Left lung (tissue), 4 donors: ENCODE measurements at regions not wholly inside any gene's neighbourhood (a gene's known extent, or its start where the extent isn't known, plus 50 kb on each side); places are given as distances from the start of the nearest gene placed in this dataset.

Experiments
- ATAC-seq: fragments of 200-7000 bp; cut with Tn5 transposase; one replicate; pipeline ENCODE4 v1.9.1; 2020; ENCODE audit warnings: moderate library complexity
- DNase-seq, 4 donors: peaks; one replicate each; pipeline ENCODE4 v3.0.0-alpha.2; 2013 to 2020
- H3K27ac ChIP-seq, 2 donors: fragments of 200-600 bp; sonication (generic) in 1 of 2; one replicate each; pipeline versions ENCODE4 v1.5.0 to v1.8.0; 2020 to 2021
- H3K27me3 ChIP-seq, 2 donors: fragments of 200-600 bp; sonication (generic) in 1 of 2; one replicate each; pipeline versions ENCODE4 v1.5.0 to v1.8.0; 2020 to 2021
- H3K36me3 ChIP-seq, 2 donors: fragments of 200-600 bp; sonication (generic) in 1 of 2; one replicate each; pipeline versions ENCODE4 v1.5.0 to v1.8.0; 2020 to 2021
- H3K4me1 ChIP-seq, 2 donors: fragments of 200-600 bp; one replicate each; pipeline ENCODE4 v1.8.0; 2021
- H3K4me3 ChIP-seq, 2 donors: fragments of 200-600 bp; sonication (generic) in 1 of 2; one replicate each; pipeline versions ENCODE4 v1.5.0 to v1.8.0; 2020 to 2021; ENCODE audit warnings: mild to moderate bottlenecking in 1 of 2
- H3K9me3 ChIP-seq, 2 donors: fragments of 200-600 bp; sonication (generic) in 1 of 2; one replicate each; pipeline versions ENCODE4 v1.5.0 to v1.8.0; 2020 to 2021
- CTCF ChIP-seq, 2 donors: fragments of 200-600 bp; sonication (generic) in 1 of 2; IDR thresholded peaks; one replicate each; pipeline versions ENCODE4 v1.5.0 to v1.8.0; 2021; ENCODE audit warnings: antibody characterized with exemption in 2 of 2
- intact Hi-C, 2 donors: fragments of 100-400 bp; cut with DNase I; formaldehyde crosslinking; loops; one replicate each; pipeline versions ENCODE4 v1.11.2 to v1.14.2; 2022
- donor health status: DM: no; HTN: yes; CAD: no.
- donor health status: DM: no; HTN: no; CAD: no.

- TF ChIP-seq CTCF (IDR thresholded peaks at IDR 0.05): no peak
- ATAC-seq: no peak
Measured at GRCh38 chr4:19982556-19982955, 269.1 kb upstream of the SLIT2 start.

DNA sequence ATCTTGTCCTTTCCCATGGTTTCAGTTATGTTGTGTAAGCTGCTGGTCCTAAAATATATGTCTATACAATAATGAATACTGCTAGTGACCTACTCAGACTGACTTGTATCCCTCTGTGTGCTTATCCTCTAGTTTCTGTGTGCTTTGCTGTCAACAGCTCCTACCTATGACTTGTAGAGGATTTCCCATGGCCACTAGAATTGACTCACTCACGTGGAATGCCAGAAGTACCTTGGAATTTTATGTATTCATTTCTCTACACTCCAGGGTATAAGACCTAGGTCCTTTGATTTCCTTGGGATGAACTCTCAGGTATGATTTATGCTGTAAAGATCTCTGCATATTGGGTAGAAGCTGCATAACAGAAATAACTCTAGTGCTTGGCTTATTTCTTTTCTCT is 279.9 kb upstream of the SLIT2 start:
- no peaks in the 10 kb centered on the region for H3K4me1 ChIP-seq
- DNase-seq: no peak
- intact Hi-C loops: no loop called here
- H3K9me3 ChIP-seq: peaks cover 0 to 21% of the 10 kb centered on the region in 2 donors
- no peaks in the 10 kb centered on the region for H3K27me3 ChIP-seq
- H3K4me3 ChIP-seq: no peak overlapping the region
- no peaks in the 10 kb centered on the region for H3K36me3 ChIP-seq
- ATAC-seq: peak; percentile 84
- H3K27ac ChIP-seq: no peak overlapping the region
- no peak for TF ChIP-seq CTCF (IDR thresholded peaks at IDR 0.05)

More at GRCh38 chr4:19982556-19982955, 269.1 kb upstream of the SLIT2 start:
- intact Hi-C loops: no loop called here
- Histone ChIP-seq H3K4me3 (no peak overlapping the region), H3K9me3 (peaks cover 0 to 19% of the 10 kb centered on the region in 2 donors), H3K27ac (no peak overlapping the region), H3K4me1 (no peaks in the 10 kb centered on the region), H3K36me3 (no peaks in the 10 kb centered on the region), H3K27me3 (no peaks in the 10 kb centered on the region)
- DNase-seq: no peak

- intact Hi-C loops: no loop called here
- no peak for DNase-seq
- no peak for TF ChIP-seq CTCF (IDR thresholded peaks at IDR 0.05)
- H3K9me3 ChIP-seq: peaks cover 0 to 9% of the 10 kb centered on the region in 2 donors
- no peaks in the 10 kb centered on the region for H3K4me1 ChIP-seq
- no peak for ATAC-seq
- H3K27ac ChIP-seq: no peak overlapping the region
- H3K4me3 ChIP-seq: no peak overlapping the region
- no peaks in the 10 kb centered on the region for H3K36me3 ChIP-seq
- H3K27me3 ChIP-seq: no peaks in the 10 kb centered on the region
Measured at GRCh38 chr4:19969492-19969891, 282.2 kb upstream of the SLIT2 start.

GRCh38 chr4:19961091-19961490 is 290.6 kb upstream of the SLIT2 start:
- Histone ChIP-seq H3K9me3 (peaks cover 0 to 2% of the 10 kb centered on the region in 2 donors), H3K27ac (no peak overlapping the region), H3K36me3 (no peaks in the 10 kb centered on the region), H3K27me3 (no peaks in the 10 kb centered on the region), H3K4me1 (no peaks in the 10 kb centered on the region), H3K4me3 (no peak overlapping the region)
- no peak for TF ChIP-seq CTCF (IDR thresholded peaks at IDR 0.05)
- intact Hi-C loops: no loop called here
- ATAC-seq: no peak
- no peak for DNase-seq

- intact Hi-C loops: no loop called here
- no peak for DNase-seq
- H3K36me3 ChIP-seq: no peaks in the 10 kb centered on the region
- no peaks in the 10 kb centered on the region for H3K4me1 ChIP-seq
- no peak for TF ChIP-seq CTCF (IDR thresholded peaks at IDR 0.05)
- no peaks in the 10 kb centered on the region for H3K27me3 ChIP-seq
- no peak overlapping the region for H3K27ac ChIP-seq
- no peaks in the 10 kb centered on the region for H3K9me3 ChIP-seq
- no peak overlapping the region for H3K4me3 ChIP-seq
- no peak for ATAC-seq
Measured at GRCh38 chr4:19958848-19959247, 292.9 kb upstream of the SLIT2 start.
